Lung (tissue), 11 donors: ENCODE measurements at regions not wholly inside any gene's neighbourhood (a gene's known extent, or its start where the extent isn't known, plus 50 kb on each side); places are given as distances from the start of the nearest gene placed in this dataset.

Experiments
- ATAC-seq: fragments of 200-7000 bp; cut with Tn5 transposase; one replicate; pipeline ENCODE4 v1.9.1; 2020; ENCODE audit warnings: moderate number of reproducible peaks; ENCODE audit not compliant: insufficient read depth, low FRiP score
- DNase-seq, 3 donors: peaks; one replicate each; pipeline ENCODE4 v3.0.0-alpha.2; 2013 to 2017
- H3K27ac ChIP-seq, 2 donors: one replicate each; pipeline ENCODE4 v1.5.1; 2013; ENCODE audit warnings: mild to moderate bottlenecking in 2 of 2, moderate library complexity in 2 of 2, control low read depth in 1 of 2, inconsistent platforms in 1 of 2, low read depth in 1 of 2, low read length in 1 of 2
- H3K27me3 ChIP-seq, 3 donors: one replicate each; pipeline ENCODE4 v1.5.1; 2013; ENCODE audit warnings: low read length in 2 of 3; ENCODE audit not compliant: control insufficient read depth in 3 of 3, insufficient read depth in 3 of 3
- H3K36me3 ChIP-seq, 4 donors: one replicate each; pipeline ENCODE4 v1.5.1; 2013; ENCODE audit warnings: low read length in 4 of 4, mild to moderate bottlenecking in 1 of 4, moderate library complexity in 1 of 4; ENCODE audit not compliant: control insufficient read depth in 4 of 4, insufficient read depth in 4 of 4
- H3K4me1 ChIP-seq, 5 donors: one replicate each; pipeline ENCODE4 v1.5.1; 2013; ENCODE audit warnings: low read length in 5 of 5, mild to moderate bottlenecking in 2 of 5, moderate library complexity in 1 of 5; ENCODE audit not compliant: control insufficient read depth in 5 of 5, insufficient read depth in 5 of 5
- H3K4me3 ChIP-seq: one replicate; pipeline ENCODE4 v1.5.1; 2013; ENCODE audit warnings: mild to moderate bottlenecking, control low read depth, moderate library complexity
- H3K9ac ChIP-seq, 2 donors: one replicate each; pipeline ENCODE4 v1.5.1; 2013; ENCODE audit warnings: low read length in 2 of 2, control low read depth in 1 of 2; ENCODE audit not compliant: insufficient read depth in 1 of 2
- H3K9me3 ChIP-seq, 4 donors: one replicate each; pipeline ENCODE4 v1.5.1; 2013; ENCODE audit warnings: low read length in 3 of 4, mild to moderate bottlenecking in 1 of 4, moderate library complexity in 1 of 4; ENCODE audit not compliant: control insufficient read depth in 4 of 4, insufficient read depth in 3 of 4
- CTCF ChIP-seq: IDR thresholded peaks from 2 replicates; pipeline ENCODE4 v1.5.1; 2012; ENCODE audit warnings: mild to moderate bottlenecking; ENCODE audit errors: control extremely low read depth, extremely low read depth
- WGBS, 2 donors: extraction: QIAGEN DNeasy Blood & Tissue Kit; methylation state at CpG; one replicate each; pipeline ENCODE4 v1.1.7; 2013; 5-methylcytosine and 5-hydroxymethylcytosine counted together
- donor health status: control.
- donor health status: control.
- donor health status: Bipolar disorder and iron deficiency.
- donor health status: healthy.
- donor health status: DM: yes; HTN: yes; CAD: no.

DNA sequence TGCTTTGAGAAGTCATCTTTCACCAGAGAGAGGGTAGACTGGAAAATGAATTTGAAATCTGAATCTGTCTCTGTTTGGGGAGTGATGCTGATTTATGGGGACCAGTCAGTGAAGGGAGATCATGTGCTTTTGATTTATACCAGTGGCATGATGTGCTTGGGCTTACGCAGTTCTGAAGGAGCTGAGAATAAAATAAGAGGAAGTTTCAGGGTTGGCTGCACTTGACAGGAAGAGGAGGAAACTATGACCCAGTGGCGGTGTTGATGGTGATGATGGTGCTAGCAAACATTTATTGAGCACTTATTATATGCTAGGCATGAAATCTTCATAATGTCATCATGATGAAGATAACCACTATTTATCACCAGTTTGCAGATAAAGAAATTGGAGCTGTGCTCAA lies 136.4 kb upstream of the GLRA1 start:
- TF ChIP-seq CTCF, result no peak
- DNase-seq, result no peak
- Histone ChIP-seq H3K36me3 (no peaks in the 10 kb centered on the region), H3K9ac (no peak overlapping the region), H3K27ac (no peak overlapping the region), H3K4me1 (no peaks in the 10 kb centered on the region), H3K27me3 (no peaks in the 10 kb centered on the region), H3K4me3 (no peak overlapping the region), H3K9me3 (peaks cover 0 to 2% (median 0%) of the 10 kb centered on the region in 4 donors)
- no peak for ATAC-seq
- WGBS, 2 donors, result 41 to 71% methylated on average over 2 of the region's 2 CpGs

- whole genome bisulfite sequencing, 2 donors, result 90 to 94% methylated on average over 6 of the region's 6 CpGs
- no peak for ATAC-seq
- H3K36me3 ChIP-seq, result no peaks in the 10 kb centered on the region
- H3K9ac ChIP-seq, result no peak overlapping the region
- no peak overlapping the region for H3K27ac ChIP-seq
- no peak overlapping the region for H3K4me3 ChIP-seq
- no peak for DNase-seq
- H3K4me1 ChIP-seq, result no peaks in the 10 kb centered on the region
- peaks cover 0 to 2% (median 0%) of the 10 kb centered on the region in 4 donors for H3K9me3 ChIP-seq
- H3K27me3 ChIP-seq, result no peaks in the 10 kb centered on the region
- no peak for TF ChIP-seq CTCF
These were observed 133.6 kb upstream of the GLRA1 start for GRCh38 chr5:152058267-152058666.

DNA sequence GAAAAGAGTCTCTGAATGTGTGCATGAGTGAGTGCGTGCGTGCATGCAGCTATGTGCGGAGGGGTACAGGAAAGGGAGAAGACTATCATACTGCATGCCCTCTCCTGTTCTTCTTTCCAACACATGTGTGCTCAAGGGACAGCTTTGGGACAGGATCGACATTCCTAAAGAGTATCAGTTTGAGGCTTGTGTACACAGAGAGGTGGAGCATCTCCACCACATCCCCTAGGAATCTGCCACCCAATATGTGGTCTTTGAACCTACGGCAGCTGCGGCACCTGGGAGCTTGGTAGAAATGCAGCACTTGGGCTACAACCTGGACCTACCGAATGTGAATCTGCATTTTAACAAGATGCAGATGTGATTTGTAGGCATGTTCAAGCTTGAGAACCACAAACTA lies 132.3 kb upstream of the GLRA1 start:
- H3K27me3 ChIP-seq, result no peaks in the 10 kb centered on the region
- no peak for TF ChIP-seq CTCF
- no peak for DNase-seq
- H3K27ac ChIP-seq, result no peak overlapping the region
- no peak overlapping the region for H3K9ac ChIP-seq
- H3K9me3 ChIP-seq, result peaks cover 0 to 2% (median 0%) of the 10 kb centered on the region in 4 donors
- no peak overlapping the region for H3K4me3 ChIP-seq
- H3K36me3 ChIP-seq, result no peaks in the 10 kb centered on the region
- H3K4me1 ChIP-seq, result no peaks in the 10 kb centered on the region
- 86 to 90% methylated on average over 7 of the region's 7 CpGs for WGBS, 2 donors
- ATAC-seq, result no peak

DNA sequence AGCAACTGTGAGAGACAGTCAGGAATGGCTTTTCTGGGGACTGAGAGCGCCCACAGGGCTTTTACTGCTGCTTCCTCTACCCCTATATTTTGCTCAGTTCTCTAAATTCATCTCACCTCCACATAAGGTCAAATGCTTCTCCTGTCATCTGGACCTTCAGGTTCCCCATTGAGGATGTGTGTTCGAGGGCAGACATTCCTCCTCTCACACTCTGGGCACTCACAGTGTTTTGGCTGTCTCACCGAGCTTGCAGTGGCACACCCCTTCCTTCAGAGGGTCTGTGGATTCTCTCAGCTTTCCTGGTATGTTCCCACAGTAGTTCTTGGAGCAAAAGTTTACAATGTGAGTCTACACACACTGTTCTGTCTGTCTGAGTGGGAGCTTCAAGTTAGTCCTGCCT lies 127.8 kb upstream of the GLRA1 start:
- Histone ChIP-seq H3K27ac (no peak overlapping the region), H3K9ac (no peak overlapping the region), H3K4me1 (no peaks in the 10 kb centered on the region), H3K4me3 (no peak overlapping the region), H3K9me3 (peaks cover 0 to 6% (median 1%) of the 10 kb centered on the region in 4 donors), H3K27me3 (no peaks in the 10 kb centered on the region), H3K36me3 (no peaks in the 10 kb centered on the region)
- DNase-seq, result no peak
- WGBS, 2 donors, result 57 to 60% methylated on average over 3 of the region's 3 CpGs
- ATAC-seq, result no peak
- TF ChIP-seq CTCF, result no peak
